HCT116 (cell line): ENCODE measurements at regions not wholly inside any gene's neighbourhood (a gene's known extent, or its start where the extent isn't known, plus 50 kb on each side); places are given as distances from the start of the nearest gene placed in this dataset.

Experiments used
- ATAC-seq: fragments of 200-7000 bp; cut with Tn5 transposase; 2 replicates; pipeline ENCODE4 v1.9.1; 2020; ENCODE audit warnings: mild to moderate bottlenecking, moderate library complexity
- BruUV-seq: library from RNA; stranded (reverse); fragments of 400-500 nt; replicated peaks from 2 replicates; lab custom pipeline; 2021; lab: Mats Ljungman, UMichigan
- CTCF ChIA-PET: fragments of 300-600 bp; sonication (Branson Sonifier 250); formaldehyde crosslinking; loops from one replicate; lab custom pipeline; 2021; ENCODE audit warnings: antibody characterized with exemption; lab: Charles Lee
- POLR2A ChIA-PET: fragments of 300-600, 350-600 bp; sonication (Branson Sonifier 250); formaldehyde crosslinking; loops from one replicate; lab custom pipeline; 2021; ENCODE audit warnings: antibody characterized with exemption; lab: Charles Lee
- RAD21 ChIA-PET, 2 experiments: fragments of 300-600 bp; sonication (Branson Sonifier 250); formaldehyde crosslinking; loops; one replicate each; lab custom pipeline; 2023; ENCODE audit warnings: low total read pairs in 2 of 2; ENCODE audit not compliant: uncharacterized antibody in 2 of 2, unreplicated experiment in 2 of 2, low non-redundant PET in 1 of 2; lab: Charles Lee
- DNase-seq: peaks from one replicate; pipeline ENCODE4 v3.0.0-alpha.2; 2010; ENCODE audit warnings: low read depth, low spot score
- H2AFZ ChIP-seq: fragments of 200-600 bp; shearing (Covaris generic), sonication (generic); 2 replicates; pipeline ENCODE4 v1.6.1; 2017; ENCODE audit warnings: low read depth, mixed run types, mixed read lengths, antibody characterized with exemption, low read length; ENCODE audit not compliant: poor library complexity, severe bottlenecking
- H3K27ac ChIP-seq: 2 replicates; pipeline ENCODE4 v1.5.1; 2012; ENCODE audit warnings: low read depth, low read length
- H3K27me3 ChIP-seq: fragments of 200-600 bp; sonication (generic); 2 replicates; pipeline ENCODE4 v1.6.1; 2016; ENCODE audit warnings: mixed run types, low read length, mixed read lengths; ENCODE audit not compliant: insufficient read depth
- H3K36me3 ChIP-seq, 2 experiments: fragments of 200-500 bp in 1 of 2; fragments of 200-600 bp in 1 of 2; sonication (Bioruptor generic) in 1 of 2; sonication (generic) in 1 of 2; 2 replicates each; pipeline versions ENCODE4 v1.5.1 to v1.6.1; 2014 to 2016; ENCODE audit warnings: low read length in 2 of 2, inconsistent platforms in 1 of 2, mixed read lengths in 1 of 2, mixed run types in 1 of 2; ENCODE audit not compliant: insufficient read depth in 2 of 2, control insufficient read depth in 1 of 2
- H3K4me1 ChIP-seq, 2 experiments: fragments of 200-600 bp in 1 of 2; sonication (generic) in 1 of 2; 2 replicates each; pipeline versions ENCODE4 v1.5.1 to v1.6.1; 2012 to 2017; ENCODE audit warnings: low read length in 2 of 2, inconsistent platforms in 1 of 2, mild to moderate bottlenecking in 1 of 2, mixed read lengths in 1 of 2, mixed run types in 1 of 2, moderate library complexity in 1 of 2; ENCODE audit not compliant: insufficient read depth in 2 of 2, control insufficient read depth in 1 of 2
- H3K4me2 ChIP-seq: fragments of 200-600 bp; sonication (generic); 2 replicates; pipeline ENCODE4 v1.6.1; 2017; ENCODE audit warnings: mixed run types, low read length, mixed read lengths
- H3K4me3 ChIP-seq, 2 experiments: fragments of 200-600 bp in 1 of 2; sonication (generic) in 1 of 2; replicated peaks in 1 of 2; 2 replicates each; pipeline ENCODE4 v1.5.1; 2011 to 2016; ENCODE audit warnings: low read length in 2 of 2, control low read depth in 1 of 2, low read depth in 1 of 2, mild to moderate bottlenecking in 1 of 2, mixed read lengths in 1 of 2, mixed run types in 1 of 2
- H3K79me2 ChIP-seq: fragments of 200-600 bp; sonication (generic); 2 replicates; pipeline ENCODE4 v1.6.1; 2017; ENCODE audit warnings: mild to moderate bottlenecking, mixed run types, low read length, moderate library complexity, mixed read lengths; ENCODE audit not compliant: insufficient read depth
- H3K9ac ChIP-seq: fragments of 200-600 bp; sonication (generic); 2 replicates; pipeline ENCODE4 v1.6.1; 2016; ENCODE audit warnings: low read length, mixed read lengths
- H3K9me2 ChIP-seq: fragments of 200-600 bp; sonication (generic), shearing (Covaris generic); 2 replicates; pipeline ENCODE4 v1.6.1; 2017; ENCODE audit warnings: mixed run types, mild to moderate bottlenecking, moderate library complexity; ENCODE audit not compliant: insufficient read depth
- H3K9me3 ChIP-seq, 2 experiments: fragments of 200-500 bp in 1 of 2; fragments of 200-600 bp in 1 of 2; sonication (Bioruptor generic) in 1 of 2; sonication (generic) in 1 of 2; 2 replicates each; pipeline ENCODE4 v1.6.1; 2014 to 2017; ENCODE audit warnings: low read length in 2 of 2, mixed read lengths in 2 of 2, inconsistent platforms in 1 of 2, low read depth in 1 of 2, mild to moderate bottlenecking in 1 of 2, mixed run types in 1 of 2, moderate library complexity in 1 of 2; ENCODE audit not compliant: control insufficient read depth in 1 of 2, insufficient read depth in 1 of 2
- H4K20me1 ChIP-seq: fragments of 200-600 bp; sonication (generic), shearing (Covaris generic); 2 replicates; pipeline ENCODE4 v1.6.1; 2017; ENCODE audit warnings: mixed run types, mild to moderate bottlenecking, moderate library complexity; ENCODE audit not compliant: insufficient read depth
- EZH2phosphoT487 ChIP-seq: fragments of 200-600 bp; IDR thresholded peaks from 2 replicates; pipeline ENCODE4 v1.6.1; 2018; ENCODE audit warnings: antibody characterized with exemption, borderline replicate concordance
- FOSL1 ChIP-seq: IDR thresholded peaks from 2 replicates; pipeline ENCODE4 v1.6.1; 2012; ENCODE audit warnings: low read depth
- JUND ChIP-seq: IDR thresholded peaks from 2 replicates; pipeline ENCODE4 v1.6.1; 2012
- RAD21 ChIP-seq: IDR thresholded peaks from 2 replicates; pipeline ENCODE4 v1.6.1; 2012; ENCODE audit warnings: low read depth, mild to moderate bottlenecking
- intact Hi-C: fragments of 100-400 bp; cut with micrococcal nuclease; formaldehyde crosslinking; loops from 2 replicates; pipeline ENCODE4 v1.10.0; 2022
- TF ChIP-seq, protein P1 (sequence below): IDR thresholded peaks from 2 replicates; pipeline ENCODE4 v1.6.1; 2012; ENCODE audit warnings: low read depth
- TF ChIP-seq, protein P2 (sequence below): IDR thresholded peaks from 2 replicates; pipeline ENCODE4 v1.6.1; 2012

DNA sequence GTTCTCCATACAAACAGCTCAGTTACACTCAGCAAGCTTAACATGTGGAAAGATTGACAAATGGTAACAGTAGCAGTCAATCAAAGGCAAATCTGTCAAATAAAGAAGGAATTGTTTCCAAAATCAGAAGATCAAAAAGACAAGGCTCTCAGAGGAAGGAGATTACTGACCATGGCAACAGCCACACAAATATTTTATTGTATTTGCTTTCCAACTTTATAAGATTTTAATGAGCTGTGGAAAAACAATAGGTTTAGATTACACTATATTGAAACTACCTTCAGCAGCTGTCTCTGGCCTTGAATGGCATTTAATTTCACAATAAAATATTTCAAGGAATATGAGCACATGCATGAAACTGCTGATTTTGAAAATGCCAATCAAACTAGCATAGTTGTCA, 1143.9 kb upstream of the GJE1 start:
- H2AFZ ChIP-seq = no peak overlapping the region
- ChIA-PET RAD21 (no interaction called here), CTCF (interaction anchor here (0.6 kb wide), 1 partner anchor 67 kb away, joined by 3 read pairs; no protein-coding TSS in a partner anchor), POLR2A (no interaction called here)
- no peak overlapping the region for H3K9ac ChIP-seq
- H3K9me3 ChIP-seq = no peaks in the 10 kb centered on the region; a peak in 1 of 4 replicates
- no peaks in the 10 kb centered on the region for H3K79me2 ChIP-seq
- BruUV-seq = no TSS peak
- no peak overlapping the region for H3K4me3 ChIP-seq
- DNase-seq (no peak), ATAC-seq (no peak)
- H3K27ac ChIP-seq = no peak overlapping the region
- TF ChIP-seq, protein P1, sequence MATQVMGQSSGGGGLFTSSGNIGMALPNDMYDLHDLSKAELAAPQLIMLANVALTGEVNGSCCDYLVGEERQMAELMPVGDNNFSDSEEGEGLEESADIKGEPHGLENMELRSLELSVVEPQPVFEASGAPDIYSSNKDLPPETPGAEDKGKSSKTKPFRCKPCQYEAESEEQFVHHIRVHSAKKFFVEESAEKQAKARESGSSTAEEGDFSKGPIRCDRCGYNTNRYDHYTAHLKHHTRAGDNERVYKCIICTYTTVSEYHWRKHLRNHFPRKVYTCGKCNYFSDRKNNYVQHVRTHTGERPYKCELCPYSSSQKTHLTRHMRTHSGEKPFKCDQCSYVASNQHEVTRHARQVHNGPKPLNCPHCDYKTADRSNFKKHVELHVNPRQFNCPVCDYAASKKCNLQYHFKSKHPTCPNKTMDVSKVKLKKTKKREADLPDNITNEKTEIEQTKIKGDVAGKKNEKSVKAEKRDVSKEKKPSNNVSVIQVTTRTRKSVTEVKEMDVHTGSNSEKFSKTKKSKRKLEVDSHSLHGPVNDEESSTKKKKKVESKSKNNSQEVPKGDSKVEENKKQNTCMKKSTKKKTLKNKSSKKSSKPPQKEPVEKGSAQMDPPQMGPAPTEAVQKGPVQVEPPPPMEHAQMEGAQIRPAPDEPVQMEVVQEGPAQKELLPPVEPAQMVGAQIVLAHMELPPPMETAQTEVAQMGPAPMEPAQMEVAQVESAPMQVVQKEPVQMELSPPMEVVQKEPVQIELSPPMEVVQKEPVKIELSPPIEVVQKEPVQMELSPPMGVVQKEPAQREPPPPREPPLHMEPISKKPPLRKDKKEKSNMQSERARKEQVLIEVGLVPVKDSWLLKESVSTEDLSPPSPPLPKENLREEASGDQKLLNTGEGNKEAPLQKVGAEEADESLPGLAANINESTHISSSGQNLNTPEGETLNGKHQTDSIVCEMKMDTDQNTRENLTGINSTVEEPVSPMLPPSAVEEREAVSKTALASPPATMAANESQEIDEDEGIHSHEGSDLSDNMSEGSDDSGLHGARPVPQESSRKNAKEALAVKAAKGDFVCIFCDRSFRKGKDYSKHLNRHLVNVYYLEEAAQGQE = no peak
- TF ChIP-seq, protein P2, sequence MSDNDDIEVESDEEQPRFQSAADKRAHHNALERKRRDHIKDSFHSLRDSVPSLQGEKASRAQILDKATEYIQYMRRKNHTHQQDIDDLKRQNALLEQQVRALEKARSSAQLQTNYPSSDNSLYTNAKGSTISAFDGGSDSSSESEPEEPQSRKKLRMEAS = no peak
- TF ChIP-seq RAD21 = no peak
- no peak for TF ChIP-seq EZH2phosphoT487
- no peak for TF ChIP-seq FOSL1
- no peak for TF ChIP-seq JUND
- H3K27me3 ChIP-seq = no peaks in the 10 kb centered on the region
- intact Hi-C loops = no loop called here
- no peak overlapping the region for H3K4me2 ChIP-seq
- no peaks in the 10 kb centered on the region for H4K20me1 ChIP-seq
- no peaks in the 10 kb centered on the region for H3K9me2 ChIP-seq
- H3K36me3 ChIP-seq = no peaks in the 10 kb centered on the region
- H3K4me1 ChIP-seq = no peaks in the 10 kb centered on the region
